Activated CD8-positive, alpha-beta T cell treated with anti-CD3 and anti-CD28 coated beads for 36 hours (primary cell): ENCODE measurements at regions not wholly inside any gene's neighbourhood (a gene's known extent, or its start where the extent isn't known, plus 50 kb on each side); places are given as distances from the start of the nearest gene placed in this dataset.

Experiments used
- ATAC-seq: fragments of 200-7000 bp; cut with Tn5 transposase; one replicate; pipeline ENCODE4 v1.10.0; 2021; ENCODE audit warnings: mild to moderate bottlenecking, moderate library complexity
- CTCF ChIA-PET: fragments of 350-600 bp; sonication (Branson Sonifier 250); formaldehyde crosslinking; loops from one replicate; lab custom pipeline; 2021; ENCODE audit warnings: antibody characterized with exemption; lab: Charles Lee
- POLR2A ChIA-PET: fragments of 350-600 bp; sonication (Branson Sonifier 250); formaldehyde crosslinking; loops from one replicate; lab custom pipeline; 2021; ENCODE audit warnings: antibody characterized with exemption; lab: Charles Lee
- DNase-seq: peaks from one replicate; pipeline ENCODE4 v3.0.0-alpha.2; 2020
- H3K27ac Mint-ChIP-seq: one replicate; pipeline ENCODE4 v1.8.0; 2021; ENCODE audit warnings: mild to moderate bottlenecking, mixed read lengths
- H3K27me3 Mint-ChIP-seq: one replicate; pipeline ENCODE4 v1.8.0; 2021; ENCODE audit warnings: mixed read lengths
- H3K36me3 Mint-ChIP-seq: one replicate; pipeline ENCODE4 v1.8.0; 2021; ENCODE audit warnings: low read depth, mixed read lengths
- H3K4me1 Mint-ChIP-seq: one replicate; pipeline ENCODE4 v1.8.0; 2021; ENCODE audit warnings: low read depth, mixed read lengths
- H3K4me3 Mint-ChIP-seq: one replicate; pipeline ENCODE4 v1.8.0; 2021; ENCODE audit warnings: mild to moderate bottlenecking, moderate library complexity, mixed read lengths
- H3K9me3 Mint-ChIP-seq: one replicate; pipeline ENCODE4 v1.8.0; 2021; ENCODE audit warnings: mixed read lengths
- CTCF ChIP-seq: fragments of 200-600 bp; IDR thresholded peaks from one replicate; pipeline ENCODE4 v1.8.0; 2022; ENCODE audit warnings: antibody characterized with exemption, mild to moderate bottlenecking
- intact Hi-C: fragments of 100-400 bp; cut with micrococcal nuclease; formaldehyde crosslinking; loops from one replicate; pipeline ENCODE4 v1.10.0; 2022

DNA sequence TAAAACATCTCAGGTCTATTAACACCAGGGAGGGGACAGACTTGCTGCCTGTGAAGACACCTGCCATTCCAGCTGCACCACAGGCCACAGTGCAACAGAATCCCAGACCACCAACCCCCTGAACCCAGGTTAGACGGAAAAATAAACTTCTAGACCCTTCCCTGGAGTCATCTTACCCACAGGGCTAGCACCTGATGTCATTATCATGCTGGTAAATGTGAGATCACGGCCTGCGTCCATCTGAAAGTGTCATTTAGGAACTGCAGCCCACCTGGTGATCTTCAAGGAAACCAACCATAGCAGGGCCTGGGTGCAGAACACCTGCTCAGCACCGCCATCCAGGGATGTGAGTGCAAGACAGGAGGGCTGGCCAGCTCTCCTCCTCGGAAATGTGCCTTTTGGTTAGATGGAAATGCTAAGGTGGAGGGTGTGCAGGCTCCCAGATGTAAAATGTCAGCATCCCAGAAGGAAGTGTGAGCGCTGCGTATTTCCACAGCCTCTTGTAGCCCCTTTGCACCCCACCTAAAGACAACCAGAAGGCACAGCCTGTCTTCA is 80.8 kb downstream of the PTGR3 start:
- no peak for DNase-seq
- peaks cover 5% of the 10 kb centered on the region for H3K27me3 Mint-ChIP-seq
- POLR2A ChIA-PET: no interaction called here

GRCh38 chr18:75127143-75128021 is 81.6 kb downstream of the PTGR3 start:
- Mint-ChIP-seq H3K27me3 (peaks cover 5% of the 10 kb centered on the region), H3K9me3 (no peaks in the 10 kb centered on the region), H3K4me1 (peaks cover 4% of the 10 kb centered on the region), H3K4me3 (no peak overlapping the region), H3K27ac (no peak overlapping the region), H3K36me3 (no peaks in the 10 kb centered on the region)
- no peak for DNase-seq
- CTCF ChIA-PET: no interaction called here
- no peak for TF ChIP-seq CTCF
- ATAC-seq: no peak
- POLR2A ChIA-PET: no interaction called here
- intact Hi-C loops: loop anchor here (2.0 kb wide), 1 partner anchor 17 kb away; no protein-coding TSS in a partner anchor

More for the DNA sequence above, 80.8 kb downstream of the PTGR3 start:
- peaks cover 4% of the 10 kb centered on the region for H3K4me1 Mint-ChIP-seq
- no peaks in the 10 kb centered on the region for H3K9me3 Mint-ChIP-seq
- H3K4me3 Mint-ChIP-seq: no peak overlapping the region
- no peaks in the 10 kb centered on the region for H3K36me3 Mint-ChIP-seq
- no peak for ATAC-seq
- TF ChIP-seq CTCF: no peak
- CTCF ChIA-PET: no interaction called here
- intact Hi-C loops: loop anchor here (2.0 kb wide), 1 partner anchor 17 kb away; no protein-coding TSS in a partner anchor
- H3K27ac Mint-ChIP-seq: no peak overlapping the region

- Mint-ChIP-seq H3K27ac (no peak overlapping the region), H3K27me3 (peaks cover 5% of the 10 kb centered on the region), H3K4me3 (no peak overlapping the region), H3K4me1 (peaks cover 4% of the 10 kb centered on the region), H3K36me3 (no peaks in the 10 kb centered on the region), H3K9me3 (no peaks in the 10 kb centered on the region)
- ATAC-seq: peak; percentile 20
- DNase-seq: no peak
- ChIA-PET POLR2A (no interaction called here), CTCF (no interaction called here)
- TF ChIP-seq CTCF: no peak
- intact Hi-C loops: no loop called here
These were observed 83.3 kb downstream of the PTGR3 start for GRCh38 chr18:75125382-75126331.

GRCh38 chr18:75124991-75125381 is 84.0 kb downstream of the PTGR3 start:
- no peaks in the 10 kb centered on the region for H3K36me3 Mint-ChIP-seq
- H3K9me3 Mint-ChIP-seq: no peaks in the 10 kb centered on the region
- TF ChIP-seq CTCF: no peak
- CTCF ChIA-PET: no interaction called here
- peaks cover 4% of the 10 kb centered on the region for H3K4me1 Mint-ChIP-seq
- H3K4me3 Mint-ChIP-seq: no peak overlapping the region
- intact Hi-C loops: no loop called here
- ATAC-seq: no peak
- POLR2A ChIA-PET: interaction anchor here (0.6 kb wide), 1 partner anchor 48 kb away, joined by 3 read pairs; no protein-coding TSS in a partner anchor
- DNase-seq: no peak
- peaks cover 5% of the 10 kb centered on the region for H3K27me3 Mint-ChIP-seq
- no peak overlapping the region for H3K27ac Mint-ChIP-seq
